CD4-positive, alpha-beta T cell (primary cell): ENCODE measurements at regions not wholly inside any gene's neighbourhood (a gene's known extent, or its start where the extent isn't known, plus 50 kb on each side); places are given as distances from the start of the nearest gene placed in this dataset.

Experiments
- ATAC-seq: fragments of 200-7000 bp; cut with Tn5 transposase; one replicate; pipeline ENCODE4 v1.10.0; 2022; ENCODE audit warnings: mild to moderate bottlenecking; ENCODE audit not compliant: poor library complexity
- CTCF ChIA-PET: fragments of 350-600 bp; sonication (Branson Sonifier 250); formaldehyde crosslinking; loops from one replicate; lab custom pipeline; 2021; ENCODE audit warnings: antibody characterized with exemption, inconsistent platforms; lab: Charles Lee
- POLR2A ChIA-PET: fragments of 350-600 bp; sonication (Branson Sonifier 250); formaldehyde crosslinking; loops from one replicate; lab custom pipeline; 2021; ENCODE audit warnings: antibody characterized with exemption, inconsistent platforms; lab: Charles Lee
- DNase-seq, 14 experiments: peaks; one replicate each; pipeline ENCODE4 v3.0.0-alpha.2; 2013 to 2020; ENCODE audit warnings: mixed read lengths in 2 of 14
- H3K27ac ChIP-seq, 2 donors: one replicate each; pipeline versions ENCODE4 v1.5.1 to v1.7.0; 2013; ENCODE audit warnings: low read length in 2 of 2, low read depth in 1 of 2, mild to moderate bottlenecking in 1 of 2
- H3K27me3 ChIP-seq, 2 experiments: 1 replicate in 1 of 2; 2 replicates in 1 of 2; pipeline versions ENCODE4 v1.6.1 to v1.7.0; 2013; ENCODE audit warnings: low read length in 2 of 2, control low read depth in 1 of 2, mild to moderate bottlenecking in 1 of 2, moderate library complexity in 1 of 2; ENCODE audit not compliant: insufficient read depth in 2 of 2, control insufficient read depth in 1 of 2
- H3K36me3 ChIP-seq: one replicate; pipeline ENCODE4 v1.6.1; 2013; ENCODE audit warnings: low read length, control low read depth; ENCODE audit not compliant: insufficient read depth
- H3K4me1 ChIP-seq: one replicate; pipeline ENCODE4 v1.6.1; 2013; ENCODE audit warnings: low read length, control low read depth; ENCODE audit not compliant: insufficient read depth
- H3K4me3 ChIP-seq: one replicate; pipeline ENCODE4 v1.5.1; 2013; ENCODE audit warnings: mild to moderate bottlenecking, low read length, moderate library complexity
- H3K9me3 ChIP-seq, 2 experiments: 1 replicate in 1 of 2; 2 replicates in 1 of 2; pipeline versions ENCODE4 v1.6.1 to v1.7.0; 2013; ENCODE audit warnings: low read length in 2 of 2, mild to moderate bottlenecking in 2 of 2, control low read depth in 1 of 2, moderate library complexity in 1 of 2; ENCODE audit not compliant: control insufficient read depth in 1 of 2, insufficient read depth in 1 of 2
- H3K27ac Mint-ChIP-seq: one replicate; pipeline ENCODE4 v1.8.0; 2020; ENCODE audit warnings: mixed read lengths
- H3K27me3 Mint-ChIP-seq: one replicate; pipeline ENCODE4 v1.8.0; 2021; ENCODE audit warnings: mixed read lengths
- H3K36me3 Mint-ChIP-seq: one replicate; pipeline ENCODE4 v1.8.0; 2021; ENCODE audit warnings: low read depth, mixed read lengths
- H3K4me1 Mint-ChIP-seq: one replicate; pipeline ENCODE4 v1.8.0; 2021; ENCODE audit warnings: low read depth, mixed read lengths
- H3K4me3 Mint-ChIP-seq: one replicate; pipeline ENCODE4 v1.8.0; 2020; ENCODE audit warnings: mild to moderate bottlenecking, mixed read lengths
- H3K9me3 Mint-ChIP-seq: one replicate; pipeline ENCODE4 v1.8.0; 2020; ENCODE audit warnings: mixed read lengths
- intact Hi-C, 2 experiments: fragments of 100-400 bp; cut with DNase I in 1 of 2; cut with micrococcal nuclease in 1 of 2; formaldehyde crosslinking; loops; one replicate each; pipeline versions ENCODE4 v1.15.1 to v1.9.0; 2023 to 2025; cut with DNase I, micrococcal nuclease
- TF ChIP-seq, protein P1 (sequence below): fragments of 200-600 bp; IDR thresholded peaks from one replicate; pipeline ENCODE4 v1.8.0; 2022; ENCODE audit warnings: antibody characterized with exemption, mild to moderate bottlenecking

- TF ChIP-seq, protein P1, sequence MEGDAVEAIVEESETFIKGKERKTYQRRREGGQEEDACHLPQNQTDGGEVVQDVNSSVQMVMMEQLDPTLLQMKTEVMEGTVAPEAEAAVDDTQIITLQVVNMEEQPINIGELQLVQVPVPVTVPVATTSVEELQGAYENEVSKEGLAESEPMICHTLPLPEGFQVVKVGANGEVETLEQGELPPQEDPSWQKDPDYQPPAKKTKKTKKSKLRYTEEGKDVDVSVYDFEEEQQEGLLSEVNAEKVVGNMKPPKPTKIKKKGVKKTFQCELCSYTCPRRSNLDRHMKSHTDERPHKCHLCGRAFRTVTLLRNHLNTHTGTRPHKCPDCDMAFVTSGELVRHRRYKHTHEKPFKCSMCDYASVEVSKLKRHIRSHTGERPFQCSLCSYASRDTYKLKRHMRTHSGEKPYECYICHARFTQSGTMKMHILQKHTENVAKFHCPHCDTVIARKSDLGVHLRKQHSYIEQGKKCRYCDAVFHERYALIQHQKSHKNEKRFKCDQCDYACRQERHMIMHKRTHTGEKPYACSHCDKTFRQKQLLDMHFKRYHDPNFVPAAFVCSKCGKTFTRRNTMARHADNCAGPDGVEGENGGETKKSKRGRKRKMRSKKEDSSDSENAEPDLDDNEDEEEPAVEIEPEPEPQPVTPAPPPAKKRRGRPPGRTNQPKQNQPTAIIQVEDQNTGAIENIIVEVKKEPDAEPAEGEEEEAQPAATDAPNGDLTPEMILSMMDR: no peak
- POLR2A ChIA-PET: no interaction called here
Observed at GRCh38 chr1:229810140-229810539, 184.1 kb downstream of the URB2 start.

DNA sequence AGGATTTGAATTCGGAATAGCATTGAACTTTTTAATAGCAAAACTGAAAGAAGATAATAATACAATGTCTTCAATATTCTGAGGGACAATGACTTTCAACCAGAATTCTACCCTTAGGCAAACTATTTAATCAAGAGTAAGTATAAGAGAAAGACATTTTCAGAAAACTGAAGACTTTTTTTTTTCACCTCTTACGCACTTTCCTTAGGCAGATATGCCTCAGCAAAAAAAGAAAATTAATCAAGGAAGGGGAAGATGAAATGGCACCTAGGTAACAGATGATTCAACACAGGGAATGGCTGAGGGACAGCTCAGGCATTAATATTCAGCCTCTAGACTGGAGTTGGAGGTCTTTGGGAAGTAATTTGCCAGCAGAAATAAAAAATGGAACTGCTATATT lies 184.9 kb downstream of the URB2 start:
- Histone ChIP-seq H3K4me3 (no peak overlapping the region), H3K9me3 (peaks cover 7 to 18% of the 10 kb centered on the region in 2 experiments), H3K27me3 (peaks cover 0 to 10% of the 10 kb centered on the region in 2 experiments), H3K36me3 (no peaks in the 10 kb centered on the region), H3K4me1 (no peaks in the 10 kb centered on the region), H3K27ac (no peak overlapping the region)
- H3K4me1 Mint-ChIP-seq: no peaks in the 10 kb centered on the region
- intact Hi-C loops: no loop called here
- H3K27me3 Mint-ChIP-seq: peaks cover 19% of the 10 kb centered on the region
- no peak for ATAC-seq
- DNase-seq: no peak
- POLR2A ChIA-PET: no interaction called here
- CTCF ChIA-PET: no interaction called here
- H3K4me3 Mint-ChIP-seq: no peak overlapping the region
- TF ChIP-seq, protein P1: no peak
- H3K27ac Mint-ChIP-seq: no peak overlapping the region
- no peaks in the 10 kb centered on the region for H3K36me3 Mint-ChIP-seq
- peaks cover 13% of the 10 kb centered on the region for H3K9me3 Mint-ChIP-seq

More at GRCh38 chr1:229810140-229810539, 184.1 kb downstream of the URB2 start:
- intact Hi-C loops: no loop called here
- Histone ChIP-seq H3K36me3 (no peaks in the 10 kb centered on the region), H3K4me3 (no peak overlapping the region), H3K27ac (no peak overlapping the region), H3K9me3 (peaks cover 10 to 18% of the 10 kb centered on the region in 2 experiments), H3K27me3 (peaks cover 0 to 9% of the 10 kb centered on the region in 2 experiments), H3K4me1 (no peaks in the 10 kb centered on the region)
- Mint-ChIP-seq H3K36me3 (no peaks in the 10 kb centered on the region), H3K4me1 (no peaks in the 10 kb centered on the region), H3K27me3 (peaks cover 19% of the 10 kb centered on the region), H3K4me3 (no peak overlapping the region), H3K27ac (no peak overlapping the region), H3K9me3 (peaks cover 16% of the 10 kb centered on the region)
- ATAC-seq (no peak), DNase-seq (no peak)
- CTCF ChIA-PET: no interaction called here

GRCh38 chr1:229812148-229812547 lies 186.1 kb downstream of the URB2 start:
- Histone ChIP-seq H3K27me3 (peaks cover 0 to 3% of the 10 kb centered on the region in 2 experiments), H3K4me3 (no peak overlapping the region), H3K4me1 (no peaks in the 10 kb centered on the region), H3K27ac (no peak overlapping the region), H3K36me3 (no peaks in the 10 kb centered on the region), H3K9me3 (peaks cover 0 to 18% of the 10 kb centered on the region in 2 experiments)
- Mint-ChIP-seq H3K9me3 (peaks cover 13% of the 10 kb centered on the region), H3K36me3 (no peaks in the 10 kb centered on the region), H3K4me1 (no peaks in the 10 kb centered on the region), H3K27ac (no peak overlapping the region), H3K4me3 (no peak overlapping the region), H3K27me3 (peaks cover 26% of the 10 kb centered on the region)
- intact Hi-C loops: no loop called here
- ChIA-PET POLR2A (no interaction called here), CTCF (no interaction called here)
- no peak for DNase-seq
- TF ChIP-seq, protein P1: no peak
- ATAC-seq: no peak
